Ishikawa (cell line): ENCODE measurements at regions not wholly inside any gene's neighbourhood (a gene's known extent, or its start where the extent isn't known, plus 50 kb on each side); places are given as distances from the start of the nearest gene placed in this dataset.

Source experiments
- CEBPB ChIP-seq: IDR thresholded peaks from 2 replicates; pipeline ENCODE4 v1.6.1; 2012
- EGR1 ChIP-seq: IDR thresholded peaks from 2 replicates; pipeline ENCODE4 v1.6.1; 2012
- EP300 ChIP-seq: IDR thresholded peaks from 2 replicates; pipeline ENCODE4 v1.6.1; 2012; ENCODE audit warnings: borderline replicate concordance
- FOXM1 ChIP-seq: IDR thresholded peaks from 2 replicates; pipeline ENCODE4 v1.6.1; 2012; ENCODE audit warnings: low read depth, borderline replicate concordance
- NFIC ChIP-seq: IDR thresholded peaks from 2 replicates; pipeline ENCODE4 v1.6.1; 2012
- RAD21 ChIP-seq: IDR thresholded peaks from 2 replicates; pipeline ENCODE4 v1.6.1; 2012; ENCODE audit warnings: low read depth
- TAF1 ChIP-seq: IDR thresholded peaks from 2 replicates; pipeline ENCODE4 v1.6.1; 2012; ENCODE audit warnings: low read depth, mild to moderate bottlenecking
- YY1 ChIP-seq: IDR thresholded peaks from 2 replicates; pipeline ENCODE4 v1.6.1; 2012; ENCODE audit warnings: low read depth
- ZBTB7A ChIP-seq: IDR thresholded peaks from 2 replicates; pipeline ENCODE4 v1.6.1; 2012; ENCODE audit warnings: low read depth
- TF ChIP-seq, protein P1 (sequence below): IDR thresholded peaks from 2 replicates; pipeline ENCODE4 v1.6.1; 2012; ENCODE audit warnings: low read depth, mild to moderate bottlenecking

DNA sequence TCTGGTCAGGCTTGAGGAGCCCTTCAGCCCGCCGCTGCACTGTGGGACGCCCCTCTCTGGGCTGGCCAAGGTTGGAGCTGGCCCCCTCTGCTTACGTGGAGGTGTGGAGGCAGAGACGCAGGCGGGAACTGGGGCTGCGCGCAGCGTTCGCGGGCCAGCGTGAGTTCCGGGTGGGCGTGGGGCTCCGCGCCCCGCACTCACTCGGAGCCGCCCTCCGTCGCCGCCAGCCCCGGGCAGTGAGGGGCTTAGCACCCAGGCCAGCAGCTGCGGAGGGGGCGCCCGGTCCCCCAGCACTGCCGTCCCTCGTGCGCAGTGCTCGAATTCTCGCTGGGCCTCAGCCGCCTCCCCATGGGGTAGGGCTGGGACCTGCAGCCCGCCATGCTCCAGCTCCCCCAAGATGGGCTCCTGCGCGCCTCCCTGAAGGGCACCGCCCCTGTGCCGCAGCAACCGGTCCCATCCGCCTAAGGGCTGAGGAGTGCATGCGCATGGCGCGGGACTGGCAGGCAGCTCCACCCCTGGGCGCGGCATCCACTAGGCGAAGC is 695.9 kb downstream of the EPHA7 start:
- no peak for TF ChIP-seq RAD21
- no peak for TF ChIP-seq EGR1
- TF ChIP-seq YY1: no peak
- no peak for TF ChIP-seq TAF1
- no peak for TF ChIP-seq EP300
- TF ChIP-seq CEBPB: no peak
- no peak for TF ChIP-seq NFIC
- TF ChIP-seq, protein P1, sequence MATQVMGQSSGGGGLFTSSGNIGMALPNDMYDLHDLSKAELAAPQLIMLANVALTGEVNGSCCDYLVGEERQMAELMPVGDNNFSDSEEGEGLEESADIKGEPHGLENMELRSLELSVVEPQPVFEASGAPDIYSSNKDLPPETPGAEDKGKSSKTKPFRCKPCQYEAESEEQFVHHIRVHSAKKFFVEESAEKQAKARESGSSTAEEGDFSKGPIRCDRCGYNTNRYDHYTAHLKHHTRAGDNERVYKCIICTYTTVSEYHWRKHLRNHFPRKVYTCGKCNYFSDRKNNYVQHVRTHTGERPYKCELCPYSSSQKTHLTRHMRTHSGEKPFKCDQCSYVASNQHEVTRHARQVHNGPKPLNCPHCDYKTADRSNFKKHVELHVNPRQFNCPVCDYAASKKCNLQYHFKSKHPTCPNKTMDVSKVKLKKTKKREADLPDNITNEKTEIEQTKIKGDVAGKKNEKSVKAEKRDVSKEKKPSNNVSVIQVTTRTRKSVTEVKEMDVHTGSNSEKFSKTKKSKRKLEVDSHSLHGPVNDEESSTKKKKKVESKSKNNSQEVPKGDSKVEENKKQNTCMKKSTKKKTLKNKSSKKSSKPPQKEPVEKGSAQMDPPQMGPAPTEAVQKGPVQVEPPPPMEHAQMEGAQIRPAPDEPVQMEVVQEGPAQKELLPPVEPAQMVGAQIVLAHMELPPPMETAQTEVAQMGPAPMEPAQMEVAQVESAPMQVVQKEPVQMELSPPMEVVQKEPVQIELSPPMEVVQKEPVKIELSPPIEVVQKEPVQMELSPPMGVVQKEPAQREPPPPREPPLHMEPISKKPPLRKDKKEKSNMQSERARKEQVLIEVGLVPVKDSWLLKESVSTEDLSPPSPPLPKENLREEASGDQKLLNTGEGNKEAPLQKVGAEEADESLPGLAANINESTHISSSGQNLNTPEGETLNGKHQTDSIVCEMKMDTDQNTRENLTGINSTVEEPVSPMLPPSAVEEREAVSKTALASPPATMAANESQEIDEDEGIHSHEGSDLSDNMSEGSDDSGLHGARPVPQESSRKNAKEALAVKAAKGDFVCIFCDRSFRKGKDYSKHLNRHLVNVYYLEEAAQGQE: no peak
- no peak for TF ChIP-seq ZBTB7A
- no peak for TF ChIP-seq FOXM1
